ENCODE measurements at regions not wholly inside any gene's neighbourhood (a gene's known extent, or its start where the extent isn't known, plus 50 kb on each side); places are given as distances from the start of the nearest gene placed in this dataset.

GRCh38 chr13:47594833-47595232, 406.2 kb downstream of the SUCLA2 start:
- intact Hi-C loops (cut with micrococcal nuclease) = no loop called here
- no peak for ATAC-seq

GRCh38 chr13:47592256-47592655, 408.8 kb downstream of the SUCLA2 start:
- Mint-ChIP-seq H3K9me3 (peaks cover 5 to 11% of the 10 kb centered on the region in 2 donors), H3K27ac (no peak overlapping the region), H3K4me1 (no peaks in the 10 kb centered on the region), H3K27me3 (ENCODE audit: low read depth in 2 of 2) (peaks cover 0 to 2% of the 10 kb centered on the region in 2 donors), H3K4me3 (no peak overlapping the region), H3K36me3 (no peaks in the 10 kb centered on the region)
- H3K4me1 ChIP-seq (ENCODE audit: control insufficient read depth, insufficient read depth, low read length) = no peaks in the 10 kb centered on the region
- TF ChIP-seq CTCF (IDR thresholded peaks at IDR 0.05) = no peak
- 68% methylated on average over 1 of the region's 1 CpG for WGBS (ENCODE audit: insufficient coverage)
- H3K27me3 ChIP-seq (ENCODE audit: control insufficient read depth, insufficient read depth, low read length) = no peaks in the 10 kb centered on the region
- no peak for DNase-seq
- intact Hi-C loops (cut with micrococcal nuclease) = no loop called here
- H3K27ac ChIP-seq (ENCODE audit: low read length) = no peak overlapping the region
- peaks cover 9% of the 10 kb centered on the region for H3K9me3 ChIP-seq (ENCODE audit: control insufficient read depth, insufficient read depth, low read length)
- no peak overlapping the region for H3K4me3 ChIP-seq (ENCODE audit: low read length)
- H3K36me3 ChIP-seq (ENCODE audit: control insufficient read depth, insufficient read depth, low read length) = no peaks in the 10 kb centered on the region
- ATAC-seq = peak in 1 of 3 donors; percentile 35

More at GRCh38 chr13:47594833-47595232, 406.2 kb downstream of the SUCLA2 start:
- Histone ChIP-seq H3K4me1 (ENCODE audit: control insufficient read depth, insufficient read depth, low read length) (no peaks in the 10 kb centered on the region), H3K27me3 (ENCODE audit: control insufficient read depth, insufficient read depth, low read length) (no peaks in the 10 kb centered on the region), H3K27ac (ENCODE audit: low read length) (no peak overlapping the region), H3K9me3 (ENCODE audit: control insufficient read depth, insufficient read depth, low read length) (peaks cover 9% of the 10 kb centered on the region), H3K4me3 (ENCODE audit: low read length) (no peak overlapping the region), H3K36me3 (ENCODE audit: control insufficient read depth, insufficient read depth, low read length) (no peaks in the 10 kb centered on the region)
- H3K4me3 Mint-ChIP-seq = no peak overlapping the region
- no peak for DNase-seq
- H3K36me3 Mint-ChIP-seq = no peaks in the 10 kb centered on the region
- peaks cover 0 to 3% of the 10 kb centered on the region in 2 donors for H3K27me3 Mint-ChIP-seq (ENCODE audit: low read depth in 2 of 2)
- no peak for TF ChIP-seq CTCF (IDR thresholded peaks at IDR 0.05)
- peaks cover 5 to 10% of the 10 kb centered on the region in 2 donors for H3K9me3 Mint-ChIP-seq
- H3K27ac Mint-ChIP-seq = no peak overlapping the region
- H3K4me1 Mint-ChIP-seq = no peaks in the 10 kb centered on the region

GRCh38 chr13:47588676-47589075, 412.4 kb downstream of the SUCLA2 start:
- H3K27me3 ChIP-seq (ENCODE audit: control insufficient read depth, insufficient read depth, low read length) = no peaks in the 10 kb centered on the region
- peaks cover 4% of the 10 kb centered on the region for H3K9me3 ChIP-seq (ENCODE audit: control insufficient read depth, insufficient read depth, low read length)
- DNase-seq = no peak
- intact Hi-C loops (cut with micrococcal nuclease) = no loop called here
- H3K4me3 Mint-ChIP-seq = no peak overlapping the region
- ATAC-seq = no peak
- H3K4me1 Mint-ChIP-seq = no peaks in the 10 kb centered on the region
- TF ChIP-seq CTCF (IDR thresholded peaks at IDR 0.05) = no peak
- H3K36me3 Mint-ChIP-seq = no peaks in the 10 kb centered on the region
- no peak overlapping the region for H3K27ac ChIP-seq (ENCODE audit: low read length)
- H3K27ac Mint-ChIP-seq = no peak overlapping the region
- H3K9me3 Mint-ChIP-seq = peaks cover 3 to 8% of the 10 kb centered on the region in 2 donors
- H3K36me3 ChIP-seq (ENCODE audit: control insufficient read depth, insufficient read depth, low read length) = no peaks in the 10 kb centered on the region
- no peaks in the 10 kb centered on the region for H3K27me3 Mint-ChIP-seq (ENCODE audit: low read depth in 2 of 2)
- no peak overlapping the region for H3K4me3 ChIP-seq (ENCODE audit: low read length)
- no peaks in the 10 kb centered on the region for H3K4me1 ChIP-seq (ENCODE audit: control insufficient read depth, insufficient read depth, low read length)

- H3K36me3 ChIP-seq (ENCODE audit: control insufficient read depth, insufficient read depth, low read length) = no peaks in the 10 kb centered on the region
- intact Hi-C loops (cut with micrococcal nuclease) = no loop called here
- Mint-ChIP-seq H3K36me3 (peaks cover 7% of the 10 kb centered on the region), H3K9me3 (peaks cover 13 to 19% of the 10 kb centered on the region in 2 donors), H3K27ac (no peak overlapping the region), H3K4me3 (no peak overlapping the region), H3K4me1 (no peaks in the 10 kb centered on the region), H3K27me3 (ENCODE audit: low read depth in 2 of 2) (no peaks in the 10 kb centered on the region)
- WGBS (ENCODE audit: insufficient coverage) = 62% methylated on average over 2 of the region's 2 CpGs
- H3K27ac ChIP-seq (ENCODE audit: low read length) = no peak overlapping the region
- no peaks in the 10 kb centered on the region for H3K27me3 ChIP-seq (ENCODE audit: control insufficient read depth, insufficient read depth, low read length)
- DNase-seq (no peak), ATAC-seq (no peak)
- TF ChIP-seq CTCF (IDR thresholded peaks at IDR 0.05) = no peak
- H3K4me3 ChIP-seq (ENCODE audit: low read length) = no peak overlapping the region
- no peaks in the 10 kb centered on the region for H3K4me1 ChIP-seq (ENCODE audit: control insufficient read depth, insufficient read depth, low read length)
- peaks cover 26% of the 10 kb centered on the region for H3K9me3 ChIP-seq (ENCODE audit: control insufficient read depth, insufficient read depth, low read length)
These were observed 428.7 kb downstream of the SUCLA2 start for GRCh38 chr13:47572375-47572774.
